H1 (cell line): ENCODE measurements at regions not wholly inside any gene's neighbourhood (a gene's known extent, or its start where the extent isn't known, plus 50 kb on each side); places are given as distances from the start of the nearest gene placed in this dataset.

Source experiments
- CTCF ChIA-PET: fragments of 300-600 bp; sonication (Branson Sonifier 250); formaldehyde crosslinking; loops from one replicate; lab custom pipeline; 2021; ENCODE audit not compliant: partially characterized antibody; lab: Charles Lee
- POLR2A ChIA-PET: fragments of 300-600 bp; sonication (Branson Sonifier 250); formaldehyde crosslinking; loops from one replicate; lab custom pipeline; 2021; ENCODE audit warnings: inconsistent platforms; ENCODE audit not compliant: partially characterized antibody; lab: Charles Lee
- DNase-seq, 2 experiments: peaks; one replicate each; pipeline versions ENCODE4 v3.0.0 to v3.0.0-alpha.2; 2010 to 2022; ENCODE audit warnings: low spot score in 2 of 2, low read depth in 1 of 2, mixed read lengths in 1 of 2
- FAIRE-seq: peaks from 2 replicates; lab custom pipeline; 2011; peaks lifted over from hg19 to GRCh38; lab: Jason Lieb, UNC
- H2AFZ ChIP-seq: 2 replicates; pipeline ENCODE4 v1.8.1; 2012; ENCODE audit warnings: low read length, inconsistent platforms
- H2AK5ac ChIP-seq: 2 replicates; pipeline ENCODE4 v1.6.1; 2013; ENCODE audit warnings: low read depth, low read length
- H2BK120ac ChIP-seq: replicated peaks from 2 replicates; pipeline ENCODE3; 2013; ENCODE audit warnings: low read depth, low read length, inconsistent platforms
- H2BK12ac ChIP-seq: 2 replicates; pipeline ENCODE4 v1.6.1; 2013; ENCODE audit warnings: low read depth, low read length
- H2BK15ac ChIP-seq: 2 replicates; pipeline ENCODE4 v1.6.1; 2013; ENCODE audit warnings: low read length
- H2BK20ac ChIP-seq: 2 replicates; pipeline ENCODE4 v1.6.1; 2013; ENCODE audit warnings: low read length
- H2BK5ac ChIP-seq: 2 replicates; pipeline ENCODE4 v1.6.1; 2013; ENCODE audit warnings: low read depth, low read length
- H3K14ac ChIP-seq: 2 replicates; pipeline ENCODE4 v1.6.1; 2013; ENCODE audit warnings: inconsistent platforms; ENCODE audit not compliant: insufficient read length
- H3K18ac ChIP-seq: 2 replicates; pipeline ENCODE4 v1.6.1; 2013; ENCODE audit warnings: low read length; ENCODE audit errors: extremely low read depth
- H3K23ac ChIP-seq: 2 replicates; pipeline ENCODE4 v1.6.1; 2013; ENCODE audit warnings: inconsistent platforms; ENCODE audit not compliant: insufficient read length
- H3K23me2 ChIP-seq: 2 replicates; pipeline ENCODE4 v1.6.1; 2013; ENCODE audit warnings: low read depth, low read length
- H3K27ac ChIP-seq: 2 replicates; pipeline ENCODE4 v1.6.1; 2011; ENCODE audit warnings: low read depth, low read length, inconsistent platforms
- H3K27me3 ChIP-seq, 4 experiments: replicated peaks in 1 of 4; 1 replicate in 1 of 4; 2 replicates in 3 of 4; pipeline versions ENCODE4 v1.6.1 to v1.8.1; 2011 to 2013; ENCODE audit warnings: low read length in 3 of 4, mild to moderate bottlenecking in 3 of 4, inconsistent platforms in 2 of 4, mixed read lengths in 2 of 4, moderate library complexity in 1 of 4; ENCODE audit not compliant: control insufficient read depth in 3 of 4, insufficient read depth in 3 of 4; ENCODE audit errors: extremely low read depth in 1 of 4
- H3K36me3 ChIP-seq, 4 experiments: 2 replicates each; pipeline versions ENCODE4 v1.6.1 to v1.8.1; 2011 to 2013; ENCODE audit warnings: mild to moderate bottlenecking in 4 of 4, low read length in 3 of 4, moderate library complexity in 2 of 4, control low read depth in 1 of 4, inconsistent platforms in 1 of 4; ENCODE audit not compliant: insufficient read depth in 4 of 4, control insufficient read depth in 2 of 4
- H3K4ac ChIP-seq: replicated peaks from 2 replicates; pipeline ENCODE3; 2013; ENCODE audit warnings: low read length, low read depth, mixed read lengths, inconsistent platforms; ENCODE audit not compliant: insufficient read length
- H3K4me1 ChIP-seq, 4 experiments: replicated peaks in 1 of 4; 1 replicate in 1 of 4; 2 replicates in 3 of 4; pipeline versions ENCODE4 v1.6.1 to v1.8.1; 2011 to 2013; ENCODE audit warnings: low read length in 3 of 4, inconsistent platforms in 2 of 4, mixed read lengths in 1 of 4; ENCODE audit not compliant: insufficient read depth in 4 of 4, control insufficient read depth in 3 of 4
- H3K4me2 ChIP-seq, 2 experiments: 2 replicates each; pipeline versions ENCODE4 v1.6.1 to v1.8.1; 2011 to 2013; ENCODE audit warnings: low read depth in 2 of 2, low read length in 2 of 2, control low read depth in 1 of 2, inconsistent platforms in 1 of 2, mild to moderate bottlenecking in 1 of 2; ENCODE audit not compliant: insufficient read depth in 1 of 2
- H3K4me3 ChIP-seq, 4 experiments: fragments of 200-600, 300-600 bp in 1 of 4; sonication (generic), shearing (Covaris generic), sonication (Bioruptor Twin) in 1 of 4; 2 replicates each; pipeline versions ENCODE4 v1.5.1 to v1.8.1; 2011 to 2016; ENCODE audit warnings: low read length in 4 of 4, low read depth in 3 of 4, control low read depth in 2 of 4, inconsistent platforms in 2 of 4, mild to moderate bottlenecking in 2 of 4, mixed read lengths in 1 of 4, moderate library complexity in 1 of 4; ENCODE audit not compliant: insufficient read depth in 2 of 4; ENCODE audit errors: extremely low read depth in 1 of 4
- H3K56ac ChIP-seq: replicated peaks from 2 replicates; pipeline ENCODE3; 2013; ENCODE audit warnings: low read depth, mild to moderate bottlenecking, mixed read lengths, low read length, inconsistent platforms; ENCODE audit not compliant: insufficient read length
- H3K79me1 ChIP-seq: 2 replicates; pipeline ENCODE4 v1.6.1; 2013; ENCODE audit warnings: low read depth, low read length, control low read depth
- H3K79me2 ChIP-seq, 2 experiments: 2 replicates each; pipeline versions ENCODE4 v1.6.1 to v1.8.1; 2012 to 2013; ENCODE audit warnings: low read length in 2 of 2, mild to moderate bottlenecking in 2 of 2, inconsistent platforms in 1 of 2; ENCODE audit not compliant: insufficient read depth in 2 of 2, control insufficient read depth in 1 of 2
- H3K9ac ChIP-seq, 4 experiments: replicated peaks in 1 of 4; 1 replicate in 1 of 4; 2 replicates in 3 of 4; pipeline versions ENCODE4 v1.6.1 to v1.8.1; 2011 to 2013; ENCODE audit warnings: low read depth in 3 of 4, low read length in 3 of 4, control low read depth in 2 of 4, mild to moderate bottlenecking in 2 of 4, moderate library complexity in 2 of 4, inconsistent platforms in 1 of 4; ENCODE audit errors: extremely low read depth in 1 of 4
- H3K9me3 ChIP-seq, 2 experiments: 2 replicates each; pipeline versions ENCODE4 v1.6.1 to v1.8.1; 2012 to 2013; ENCODE audit warnings: mild to moderate bottlenecking in 2 of 2, moderate library complexity in 2 of 2, control low read depth in 1 of 2, inconsistent platforms in 1 of 2, low read depth in 1 of 2, low read length in 1 of 2, mixed read lengths in 1 of 2; ENCODE audit not compliant: insufficient read depth in 2 of 2
- H4K20me1 ChIP-seq, 2 experiments: replicated peaks in 1 of 2; 2 replicates each; pipeline versions ENCODE3 to v1.8.1; 2011 to 2013; ENCODE audit warnings: inconsistent platforms in 2 of 2, low read length in 2 of 2, mild to moderate bottlenecking in 1 of 2; ENCODE audit not compliant: insufficient read depth in 2 of 2, control insufficient read depth in 1 of 2
- H4K5ac ChIP-seq: 2 replicates; pipeline ENCODE4 v1.6.1; 2013; ENCODE audit warnings: low read length, low read depth, mixed read lengths, inconsistent platforms; ENCODE audit not compliant: insufficient read length
- H4K8ac ChIP-seq: 2 replicates; pipeline ENCODE4 v1.8.0; 2013; ENCODE audit warnings: mild to moderate bottlenecking, moderate library complexity, low read length, inconsistent platforms; ENCODE audit not compliant: insufficient read depth; ENCODE audit errors: extremely low read depth
- H4K91ac ChIP-seq: replicated peaks from 2 replicates; pipeline ENCODE3; 2013; ENCODE audit warnings: low read length, mixed read lengths, inconsistent platforms; ENCODE audit not compliant: insufficient read length
- BCL11A ChIP-seq, 2 experiments: IDR thresholded peaks; one replicate each; pipeline ENCODE4 v1.6.1; 2011; ENCODE audit warnings: low read depth in 2 of 2, low read length in 2 of 2, mild to moderate bottlenecking in 2 of 2
- YY1 ChIP-seq: IDR thresholded peaks from 2 replicates; pipeline ENCODE4 v1.6.1; 2011; ENCODE audit warnings: low read depth, mild to moderate bottlenecking, low read length
- WGBS, 2 experiments: shearing (Covaris generic) in 1 of 2; methylation state at CpG; one replicate each; pipeline versions ENCODE4 v1.1.6 to v1.1.7; 2013 to 2015; ENCODE audit warnings: low lambda C conversion rate in 2 of 2, mixed read lengths in 2 of 2, inconsistent platforms in 1 of 2, low coverage in 1 of 2, missing lambda C conversion rate in 1 of 2; ENCODE audit not compliant: insufficient replicate concordance in 2 of 2, insufficient coverage in 1 of 2, insufficient read length in 1 of 2; ENCODE audit errors: extremely low coverage in 1 of 2, missing lambda C conversion rate in 1 of 2; 5-methylcytosine and 5-hydroxymethylcytosine counted together
- TF ChIP-seq, protein P1 (sequence below), 3 experiments: IDR thresholded peaks; 1 replicate in 2 of 3; 2 replicates in 1 of 3; pipeline versions ENCODE4 v1.5.1 to v1.6.1; 2011; ENCODE audit warnings: low read length in 3 of 3, mild to moderate bottlenecking in 3 of 3, inconsistent platforms in 2 of 3, low read depth in 1 of 3, moderate library complexity in 1 of 3; ENCODE audit not compliant: insufficient read depth in 1 of 3; ENCODE audit errors: control extremely low read depth in 1 of 3

DNA sequence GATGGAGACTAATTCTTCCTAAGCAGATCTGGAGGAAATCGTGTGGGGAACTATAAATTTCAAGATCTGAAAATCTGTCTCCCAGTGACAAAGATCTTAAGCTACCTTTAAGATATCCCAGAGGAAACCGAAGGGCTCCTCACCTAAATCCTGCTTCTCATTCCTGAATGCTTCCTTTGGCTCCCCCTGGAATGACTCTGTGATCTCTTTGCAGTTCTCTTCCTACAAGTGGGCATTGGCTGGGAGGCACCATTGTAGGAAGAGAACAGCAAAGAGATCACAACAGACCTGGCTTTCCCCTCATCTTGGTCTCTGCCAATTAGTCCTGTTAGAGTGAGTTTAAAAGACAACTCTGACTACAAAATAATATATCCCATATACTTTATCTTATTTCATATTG is 70.0 kb upstream of the KCNH7 start:
- Histone ChIP-seq H2AK5ac (no peak overlapping the region), H2BK5ac (no peak overlapping the region), H2BK15ac (no peak overlapping the region), H3K18ac (no peak overlapping the region), H4K8ac (no peak overlapping the region), H3K4ac (no peak overlapping the region), H3K79me2 (no peaks in the 10 kb centered on the region), H3K14ac (no peak overlapping the region), H3K79me1 (no peaks in the 10 kb centered on the region), H3K9ac (no peak overlapping the region), H3K23me2 (no peaks in the 10 kb centered on the region), H3K4me2 (no peak overlapping the region), H3K27ac (no peak overlapping the region), H3K36me3 (no peaks in the 10 kb centered on the region), H3K56ac (no peak overlapping the region), H3K23ac (no peak overlapping the region), H3K4me3 (no peak overlapping the region), H2BK20ac (no peak overlapping the region), H3K4me1 (no peaks in the 10 kb centered on the region), H4K91ac (no peak overlapping the region), H2AFZ (0 out of 2 replicates have a peak overlapping the region, but pooled peaks have one; percentile 7), H3K9me3 (no peaks in the 10 kb centered on the region), H3K27me3 (no peaks in the 10 kb centered on the region), H4K5ac (no peak overlapping the region), H4K20me1 (no peaks in the 10 kb centered on the region), H2BK120ac (no peak overlapping the region), H2BK12ac (no peak overlapping the region)
- DNase-seq (no peak), FAIRE-seq (no peak)
- POLR2A ChIA-PET, result no interaction called here
- 88% methylated on average over 2 of the region's 2 CpGs; no CpG with 5 or more reads in 1 of the 2 experiments for WGBS, 2 experiments
- TF ChIP-seq YY1, result 0 out of 2 replicates have a peak, but pooled peaks have one; percentile 26
- no peak for TF ChIP-seq BCL11A (IDR thresholded peaks at IDR 0.05; ENCODE audit: low read depth in 2 of 2, low read length in 2 of 2)
- TF ChIP-seq, protein P1, sequence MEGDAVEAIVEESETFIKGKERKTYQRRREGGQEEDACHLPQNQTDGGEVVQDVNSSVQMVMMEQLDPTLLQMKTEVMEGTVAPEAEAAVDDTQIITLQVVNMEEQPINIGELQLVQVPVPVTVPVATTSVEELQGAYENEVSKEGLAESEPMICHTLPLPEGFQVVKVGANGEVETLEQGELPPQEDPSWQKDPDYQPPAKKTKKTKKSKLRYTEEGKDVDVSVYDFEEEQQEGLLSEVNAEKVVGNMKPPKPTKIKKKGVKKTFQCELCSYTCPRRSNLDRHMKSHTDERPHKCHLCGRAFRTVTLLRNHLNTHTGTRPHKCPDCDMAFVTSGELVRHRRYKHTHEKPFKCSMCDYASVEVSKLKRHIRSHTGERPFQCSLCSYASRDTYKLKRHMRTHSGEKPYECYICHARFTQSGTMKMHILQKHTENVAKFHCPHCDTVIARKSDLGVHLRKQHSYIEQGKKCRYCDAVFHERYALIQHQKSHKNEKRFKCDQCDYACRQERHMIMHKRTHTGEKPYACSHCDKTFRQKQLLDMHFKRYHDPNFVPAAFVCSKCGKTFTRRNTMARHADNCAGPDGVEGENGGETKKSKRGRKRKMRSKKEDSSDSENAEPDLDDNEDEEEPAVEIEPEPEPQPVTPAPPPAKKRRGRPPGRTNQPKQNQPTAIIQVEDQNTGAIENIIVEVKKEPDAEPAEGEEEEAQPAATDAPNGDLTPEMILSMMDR (IDR thresholded peaks at IDR 0.05; ENCODE audit: control extremely low read depth in 1 of 3, insufficient read depth in 1 of 3, low read depth in 1 of 3, low read length in 3 of 3), result 0 out of 4 replicates have a peak, but pooled peaks of 1 of the 3 experiments have one; percentile 4
- CTCF ChIA-PET, result interaction anchor here (0.8 kb wide), 1 partner anchor 17 kb away, joined by 3 read pairs; no protein-coding TSS in a partner anchor
